IMR-90 (cell line): ENCODE measurements at regions not wholly inside any gene's neighbourhood (a gene's known extent, or its start where the extent isn't known, plus 50 kb on each side); places are given as distances from the start of the nearest gene placed in this dataset.

Experiments
- ATAC-seq: fragments of 200-7000 bp; cut with Tn5 transposase; 2 replicates; pipeline ENCODE4 v1.9.1; 2020; ENCODE audit warnings: low read depth, mild to moderate bottlenecking, moderate library complexity
- BruUV-seq: library from RNA; stranded (reverse); fragments of 400-500 nt; replicated peaks from 2 replicates; lab custom pipeline; 2021; lab: Mats Ljungman, UMichigan
- CTCF ChIA-PET: fragments of 300-600 bp; formaldehyde crosslinking; extraction: SDS; loops from one replicate; lab custom pipeline; 2021; ENCODE audit warnings: antibody characterized with exemption; lab: Yijun Ruan, JAX
- POLR2A ChIA-PET: fragments of 300-600 bp; sonication (Branson Sonifier 250); formaldehyde crosslinking; loops from one replicate; lab custom pipeline; 2022; ENCODE audit warnings: antibody characterized with exemption; ENCODE audit not compliant: unreplicated experiment; lab: Charles Lee
- DNase-seq: peaks from one replicate; pipeline ENCODE4 v3.0.0; 2013
- H2AFZ ChIP-seq: replicated peaks from 2 replicates; pipeline ENCODE3; 2013; ENCODE audit warnings: low read length, mild to moderate bottlenecking; ENCODE audit not compliant: poor library complexity
- H2AK5ac ChIP-seq: 2 replicates; pipeline ENCODE4 v1.6.1; 2013; ENCODE audit warnings: low read depth, low read length, inconsistent platforms
- H2AK9ac ChIP-seq: replicated peaks from 2 replicates; pipeline ENCODE3; 2013; ENCODE audit warnings: mild to moderate bottlenecking, low read depth, low read length, moderate library complexity; ENCODE audit not compliant: poor library complexity
- H2BK120ac ChIP-seq: 2 replicates; pipeline ENCODE4 v1.6.1; 2013; ENCODE audit warnings: low read depth, low read length, inconsistent platforms
- H2BK15ac ChIP-seq: 3 replicates; pipeline ENCODE4 v1.6.1; 2013; ENCODE audit warnings: low read depth, low read length, inconsistent platforms
- H2BK20ac ChIP-seq: 2 replicates; pipeline ENCODE4 v1.6.1; 2013; ENCODE audit warnings: low read depth, mild to moderate bottlenecking, inconsistent platforms, low read length, moderate library complexity
- H2BK5ac ChIP-seq: 2 replicates; pipeline ENCODE4 v1.6.1; 2013; ENCODE audit warnings: mild to moderate bottlenecking, low read depth, low read length, inconsistent platforms; ENCODE audit not compliant: poor library complexity, severe bottlenecking
- H3K14ac ChIP-seq: replicated peaks from 2 replicates; pipeline ENCODE4 v1.6.1; 2013; ENCODE audit warnings: low read depth, low read length, inconsistent platforms
- H3K18ac ChIP-seq: 2 replicates; pipeline ENCODE4 v1.6.1; 2013; ENCODE audit warnings: low read depth, low read length, control low read depth
- H3K23ac ChIP-seq: 2 replicates; pipeline ENCODE4 v1.6.1; 2013; ENCODE audit warnings: low read depth, low read length, inconsistent platforms
- H3K27ac ChIP-seq: 2 replicates; pipeline ENCODE4 v1.5.1; 2013; ENCODE audit warnings: mild to moderate bottlenecking, control low read depth, low read length; ENCODE audit not compliant: insufficient read depth
- H3K27me3 ChIP-seq: 2 replicates; pipeline ENCODE4 v1.6.1; 2013; ENCODE audit warnings: low read length; ENCODE audit not compliant: control insufficient read depth, insufficient read depth
- H3K36me3 ChIP-seq: 2 replicates; pipeline ENCODE4 v1.6.1; 2013; ENCODE audit warnings: low read length, mixed read lengths; ENCODE audit not compliant: control insufficient read depth, insufficient read depth
- H3K4ac ChIP-seq: 2 replicates; pipeline ENCODE4 v1.6.1; 2013; ENCODE audit warnings: low read depth, low read length, inconsistent platforms
- H3K4me1 ChIP-seq: 2 replicates; pipeline ENCODE4 v1.6.1; 2013; ENCODE audit warnings: low read length, mixed read lengths; ENCODE audit not compliant: control insufficient read depth, insufficient read depth
- H3K4me2 ChIP-seq: 2 replicates; pipeline ENCODE4 v1.6.1; 2013; ENCODE audit warnings: low read depth, mild to moderate bottlenecking, control low read depth, low read length, moderate library complexity
- H3K4me3 ChIP-seq: 2 replicates; pipeline ENCODE4 v1.5.1; 2013; ENCODE audit warnings: low read depth, mild to moderate bottlenecking, control low read depth, low read length, moderate library complexity; ENCODE audit not compliant: insufficient read depth
- H3K56ac ChIP-seq: 2 replicates; pipeline ENCODE4 v1.6.1; 2013; ENCODE audit warnings: low read length, inconsistent platforms; ENCODE audit not compliant: insufficient read depth; ENCODE audit errors: extremely low read depth
- H3K79me1 ChIP-seq, 2 experiments: 2 replicates each; pipeline ENCODE4 v1.6.1; 2013; ENCODE audit warnings: low read length in 2 of 2, inconsistent platforms in 1 of 2, low read depth in 1 of 2
- H3K9ac ChIP-seq: 2 replicates; pipeline ENCODE4 v1.6.1; 2013; ENCODE audit warnings: low read depth, low read length, control low read depth
- H3K9me1 ChIP-seq: 2 replicates; pipeline ENCODE4 v1.6.1; 2013; ENCODE audit warnings: low read length, inconsistent platforms; ENCODE audit not compliant: insufficient read depth
- H3K9me3 ChIP-seq: 2 replicates; pipeline ENCODE4 v1.6.1; 2013; ENCODE audit warnings: low read length; ENCODE audit not compliant: control insufficient read depth, insufficient read depth
- H4K20me1 ChIP-seq: 2 replicates; pipeline ENCODE4 v1.6.1; 2013; ENCODE audit warnings: low read length, inconsistent platforms; ENCODE audit not compliant: insufficient read depth
- H4K5ac ChIP-seq: 2 replicates; pipeline ENCODE4 v1.6.1; 2013; ENCODE audit warnings: mild to moderate bottlenecking, low read depth, low read length, control low read depth
- H4K8ac ChIP-seq, 2 experiments: 2 replicates each; pipeline ENCODE4 v1.6.1; 2013; ENCODE audit warnings: low read depth in 2 of 2, low read length in 2 of 2, control low read depth in 1 of 2, inconsistent platforms in 1 of 2
- H4K91ac ChIP-seq: 2 replicates; pipeline ENCODE4 v1.6.1; 2013; ENCODE audit warnings: low read depth, low read length, inconsistent platforms; ENCODE audit not compliant: insufficient read depth
- BHLHE40 ChIP-seq: fragments of 150-350 bp; IDR thresholded peaks from 2 replicates; pipeline ENCODE4 v1.6.1; 2016; ENCODE audit warnings: mild to moderate bottlenecking, low read depth, low read length
- CEBPB ChIP-seq: IDR thresholded peaks from 2 replicates; pipeline ENCODE4 v1.6.1; 2012; ENCODE audit warnings: low read depth, low read length, improper control_type of control experiment
- FOS ChIP-seq: fragments of 150-350 bp; IDR thresholded peaks from 2 replicates; pipeline ENCODE4 v1.6.1; 2016; ENCODE audit warnings: low read depth, low read length
- MXI1 ChIP-seq: IDR thresholded peaks from 2 replicates; pipeline ENCODE4 v1.6.1; 2012; ENCODE audit warnings: low read depth, mild to moderate bottlenecking, low read length, moderate library complexity, borderline replicate concordance
- NFE2L2 ChIP-seq: fragments of 150-350 bp; IDR thresholded peaks from 2 replicates; pipeline ENCODE4 v1.6.1; 2016; ENCODE audit warnings: low read depth, mild to moderate bottlenecking, low read length
- POLR2A ChIP-seq: IDR thresholded peaks from 2 replicates; pipeline ENCODE4 v1.6.1; 2012; ENCODE audit warnings: mild to moderate bottlenecking, low read depth, low read length
- RAD21 ChIP-seq: IDR thresholded peaks from 2 replicates; pipeline ENCODE4 v1.6.1; 2012; ENCODE audit warnings: low read length, improper control_type of control experiment
- SMC3 ChIP-seq: fragments of 150-350 bp; IDR thresholded peaks from 2 replicates; pipeline ENCODE4 v1.6.1; 2016; ENCODE audit warnings: low read depth, mild to moderate bottlenecking, antibody characterized with exemption, low read length, moderate library complexity
- WGBS, 2 experiments: methylation state at CpG; one replicate each; pipeline versions ENCODE4 v1.1.5 to v1.1.7; 2013; ENCODE audit warnings: missing lambda C conversion rate in 2 of 2; ENCODE audit not compliant: insufficient read length in 1 of 2; ENCODE audit errors: extremely low coverage in 2 of 2; 5-methylcytosine and 5-hydroxymethylcytosine counted together
- dilution Hi-C: fragments of 300-500 bp; cut with HindIII; formaldehyde crosslinking; loops from one replicate; pipeline ENCODE4 v1.14.3; 2018; ENCODE audit warnings: low sequenced_read_pairs; ENCODE audit not compliant: unreplicated experiment
- in situ Hi-C: fragments of 300-500 bp; cut with MboI; formaldehyde crosslinking; loops from 3 replicates; pipeline ENCODE4 v1.14.3; 2019; ENCODE audit warnings: low sequenced_read_pairs, inconsistent platforms, mixed read lengths
- intact Hi-C: fragments of 100-400 bp; cut with micrococcal nuclease; formaldehyde crosslinking; loops from 2 replicates; pipeline ENCODE4 v1.10.0; 2022

DNA sequence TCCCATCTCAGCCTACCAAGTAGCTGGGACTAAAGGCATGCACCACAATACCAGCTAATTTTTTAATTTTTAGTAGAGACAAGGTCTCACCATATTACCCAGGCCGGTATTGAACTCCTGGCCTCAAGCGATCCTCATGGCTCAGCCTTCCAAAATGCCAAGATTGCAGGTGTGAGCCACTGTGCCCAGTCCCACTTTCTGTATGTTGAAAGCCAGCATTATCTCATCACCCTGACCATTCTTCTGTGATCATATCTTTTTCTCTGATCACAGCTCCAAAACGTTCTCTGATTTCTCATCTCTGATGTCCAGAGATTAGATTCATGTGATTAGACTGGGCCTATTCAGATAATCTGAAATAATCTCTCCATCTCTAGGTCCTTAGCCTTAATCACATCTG lies 337.7 kb downstream of the TPBG start:
- Histone ChIP-seq H3K14ac (no peak overlapping the region), H3K56ac (no peak overlapping the region), H4K8ac (no peak overlapping the region), H3K9ac (no peak overlapping the region), H3K27me3 (no peaks in the 10 kb centered on the region; the same call in 1 of the 2 replicates), H3K27ac (no peak overlapping the region), H3K4ac (no peak overlapping the region), H2BK20ac (no peak overlapping the region), H3K9me3 (no peaks in the 10 kb centered on the region), H4K91ac (no peak overlapping the region), H3K4me2 (no peak overlapping the region), H2BK120ac (no peak overlapping the region), H3K18ac (no peak overlapping the region), H3K9me1 (no peaks in the 10 kb centered on the region), H2AK9ac (no peak overlapping the region), H3K36me3 (no peaks in the 10 kb centered on the region), H2AK5ac (no peak overlapping the region), H3K4me3 (no peak overlapping the region), H4K20me1 (no peaks in the 10 kb centered on the region), H3K23ac (no peak overlapping the region), H3K4me1 (no peaks in the 10 kb centered on the region), H2BK15ac (no peak overlapping the region), H2AFZ (no peak overlapping the region), H4K5ac (no peak overlapping the region), H3K79me1 (no peaks in the 10 kb centered on the region), H2BK5ac (no peak overlapping the region)
- ATAC-seq (no peak), DNase-seq (no peak)
- ChIA-PET POLR2A (no interaction called here), CTCF (interaction anchor here (0.8 kb wide), 1 partner anchor 10 kb away, joined by 3 read pairs; no protein-coding TSS in a partner anchor)
- dilution Hi-C loops (no loop called here), intact Hi-C loops (no loop called here), in situ Hi-C loops (no loop called here)
- WGBS, 2 experiments: 100% methylated on average over 1 of the region's 3 CpGs; no CpG with 5 or more reads in 1 of the 2 experiments
- BruUV-seq: no TSS peak
- no peak for TF ChIP-seq FOS
- TF ChIP-seq CEBPB: no peak
- no peak for TF ChIP-seq RAD21
- TF ChIP-seq NFE2L2: no peak
- TF ChIP-seq SMC3: no peak
- no peak for TF ChIP-seq MXI1
- TF ChIP-seq POLR2A: no peak
- no peak for TF ChIP-seq BHLHE40
